ENCODE measurements at regions not wholly inside any gene's neighbourhood (a gene's known extent, or its start where the extent isn't known, plus 50 kb on each side); places are given as distances from the start of the nearest gene placed in this dataset.

DNA sequence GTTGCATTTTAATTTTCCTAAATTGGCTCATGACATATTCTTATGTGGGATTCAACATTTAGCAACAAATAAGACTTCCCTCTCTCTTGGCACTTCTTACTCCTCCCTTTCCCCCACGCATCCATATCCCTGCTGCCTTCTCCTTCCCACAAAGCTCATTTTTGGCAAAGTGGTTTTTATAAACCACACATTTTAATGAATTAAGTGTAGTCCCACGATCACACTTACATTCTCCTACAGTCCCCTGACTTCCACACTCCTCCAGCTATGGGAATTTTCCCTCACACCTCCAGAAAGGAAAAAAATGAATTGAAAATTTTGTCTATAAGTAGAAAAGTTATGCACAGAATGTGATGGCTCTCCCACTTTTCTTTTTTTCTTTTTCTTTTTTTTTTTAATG is 345.0 kb downstream of the CD83 start:
- H3K36me3 ChIP-seq: no peaks in the 10 kb centered on the region
- DNase-seq: no peak
- no peak overlapping the region for H3K27ac ChIP-seq
- WGBS, 5 donors: 76 to 90% (median 85%) methylated on average over 2 of the region's 2 CpGs
- intact Hi-C loops (cut with DNase I; ENCODE audit: low total_unique reads): no loop called here
- H3K4me3 ChIP-seq: no peak overlapping the region
- H3K4me1 ChIP-seq: peaks cover 0 to 10% (median 3%) of the 10 kb centered on the region in 4 donors
- H3K27me3 ChIP-seq: no peaks in the 10 kb centered on the region
- TF ChIP-seq EP300 (IDR thresholded peaks at IDR 0.05) (no peak), POLR2A (IDR thresholded peaks at IDR 0.05) (no peak), POLR2AphosphoS5 (IDR thresholded peaks at IDR 0.05) (no peak)
- TF ChIP-seq, protein P1, sequence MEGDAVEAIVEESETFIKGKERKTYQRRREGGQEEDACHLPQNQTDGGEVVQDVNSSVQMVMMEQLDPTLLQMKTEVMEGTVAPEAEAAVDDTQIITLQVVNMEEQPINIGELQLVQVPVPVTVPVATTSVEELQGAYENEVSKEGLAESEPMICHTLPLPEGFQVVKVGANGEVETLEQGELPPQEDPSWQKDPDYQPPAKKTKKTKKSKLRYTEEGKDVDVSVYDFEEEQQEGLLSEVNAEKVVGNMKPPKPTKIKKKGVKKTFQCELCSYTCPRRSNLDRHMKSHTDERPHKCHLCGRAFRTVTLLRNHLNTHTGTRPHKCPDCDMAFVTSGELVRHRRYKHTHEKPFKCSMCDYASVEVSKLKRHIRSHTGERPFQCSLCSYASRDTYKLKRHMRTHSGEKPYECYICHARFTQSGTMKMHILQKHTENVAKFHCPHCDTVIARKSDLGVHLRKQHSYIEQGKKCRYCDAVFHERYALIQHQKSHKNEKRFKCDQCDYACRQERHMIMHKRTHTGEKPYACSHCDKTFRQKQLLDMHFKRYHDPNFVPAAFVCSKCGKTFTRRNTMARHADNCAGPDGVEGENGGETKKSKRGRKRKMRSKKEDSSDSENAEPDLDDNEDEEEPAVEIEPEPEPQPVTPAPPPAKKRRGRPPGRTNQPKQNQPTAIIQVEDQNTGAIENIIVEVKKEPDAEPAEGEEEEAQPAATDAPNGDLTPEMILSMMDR (IDR thresholded peaks at IDR 0.05): no peak
- H3K9me3 ChIP-seq: no peaks in the 10 kb centered on the region

- DNase-seq: no peak
- WGBS, 5 donors: 89 to 98% (median 96%) methylated on average over 6 of the region's 6 CpGs
- no peaks in the 10 kb centered on the region for H3K9me3 ChIP-seq
- H3K4me3 ChIP-seq: no peak overlapping the region
- H3K27me3 ChIP-seq: no peaks in the 10 kb centered on the region
- no peak overlapping the region for H3K27ac ChIP-seq
- TF ChIP-seq POLR2AphosphoS5 (IDR thresholded peaks at IDR 0.05): no peak
- TF ChIP-seq EP300 (IDR thresholded peaks at IDR 0.05): no peak
- TF ChIP-seq POLR2A (IDR thresholded peaks at IDR 0.05): no peak
- TF ChIP-seq, protein P1 (IDR thresholded peaks at IDR 0.05): no peak
- H3K36me3 ChIP-seq: no peaks in the 10 kb centered on the region
- intact Hi-C loops (cut with DNase I; ENCODE audit: low total_unique reads): no loop called here
- H3K4me1 ChIP-seq: peaks cover 0 to 9% (median 2%) of the 10 kb centered on the region in 4 donors
Measured at GRCh38 chr6:14463110-14463509, 345.5 kb downstream of the CD83 start.

- intact Hi-C loops (cut with DNase I; ENCODE audit: low total_unique reads): no loop called here
Measured at GRCh38 chr6:14464055-14464454, 346.5 kb downstream of the CD83 start.

DNA sequence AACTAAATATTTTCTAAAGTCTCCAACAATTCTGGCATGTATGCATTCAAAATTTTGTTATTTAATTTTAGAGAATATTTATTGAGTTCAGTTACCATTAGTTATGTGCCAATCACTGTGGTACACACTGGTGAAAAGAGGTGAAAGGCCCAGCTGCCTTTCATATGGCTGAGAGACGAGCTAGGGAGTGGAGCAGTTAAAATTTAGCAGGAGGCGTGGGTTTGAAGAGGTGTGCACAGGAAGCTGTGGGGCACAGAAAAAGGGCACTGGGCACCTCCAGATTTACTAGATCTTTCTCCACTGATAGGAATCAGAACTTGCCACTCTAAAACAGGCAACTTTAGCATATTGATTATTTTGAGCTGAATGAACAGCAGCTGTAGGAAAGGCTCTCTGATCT is 347.1 kb downstream of the CD83 start:
- DNase-seq: no peak
- H3K27ac ChIP-seq: no peak overlapping the region
- peaks cover 0 to 6% (median 0%) of the 10 kb centered on the region in 4 donors for H3K9me3 ChIP-seq
- H3K36me3 ChIP-seq: no peaks in the 10 kb centered on the region
- intact Hi-C loops (cut with DNase I; ENCODE audit: low total_unique reads): no loop called here
- H3K4me1 ChIP-seq: no peaks in the 10 kb centered on the region
- no peak overlapping the region for H3K4me3 ChIP-seq
- no peak for TF ChIP-seq POLR2AphosphoS5 (IDR thresholded peaks at IDR 0.05)
- H3K27me3 ChIP-seq: no peaks in the 10 kb centered on the region
- WGBS, 5 donors: 90 to 94% (median 91%) methylated on average over 2 of the region's 2 CpGs

More at GRCh38 chr6:14464055-14464454, 346.5 kb downstream of the CD83 start:
- H3K27me3 ChIP-seq: no peaks in the 10 kb centered on the region
- no peaks in the 10 kb centered on the region for H3K36me3 ChIP-seq
- H3K9me3 ChIP-seq: peaks cover 0 to 5% (median 0%) of the 10 kb centered on the region in 4 donors
- 57 to 82% (median 71%) methylated on average over 5 of the region's 5 CpGs for WGBS, 5 donors
- H3K27ac ChIP-seq: no peak overlapping the region
- H3K4me3 ChIP-seq: no peak overlapping the region
- TF ChIP-seq POLR2AphosphoS5 (IDR thresholded peaks at IDR 0.05): no peak
- no peak for TF ChIP-seq EP300 (IDR thresholded peaks at IDR 0.05)
- TF ChIP-seq, protein P1 (IDR thresholded peaks at IDR 0.05): no peak
- no peak for TF ChIP-seq POLR2A (IDR thresholded peaks at IDR 0.05)
- DNase-seq: no peak
- no peaks in the 10 kb centered on the region for H3K4me1 ChIP-seq

DNA sequence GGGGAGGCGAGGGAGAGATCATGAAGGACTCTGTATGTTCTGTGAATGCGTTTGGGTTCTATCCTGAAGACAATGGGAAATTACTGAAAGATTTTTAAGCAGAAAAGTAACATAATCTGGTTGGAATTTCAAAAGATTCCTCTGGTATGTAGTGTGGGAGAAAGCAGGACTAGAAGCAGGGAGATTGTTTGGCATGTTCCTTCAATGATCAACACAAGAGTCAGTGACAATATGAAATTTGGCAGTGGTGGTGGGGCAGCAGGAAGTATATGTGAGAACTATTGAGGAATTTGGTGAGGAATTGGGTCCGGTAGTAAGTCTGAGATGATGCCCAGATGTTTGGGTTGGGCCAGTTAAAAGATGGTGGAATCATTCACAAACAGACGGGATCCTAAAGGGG is 348.7 kb downstream of the CD83 start:
- Histone ChIP-seq H3K9me3 (peaks cover 0 to 6% (median 0%) of the 10 kb centered on the region in 4 donors), H3K4me1 (no peaks in the 10 kb centered on the region), H3K36me3 (no peaks in the 10 kb centered on the region), H3K4me3 (no peak overlapping the region), H3K27me3 (no peaks in the 10 kb centered on the region), H3K27ac (no peak overlapping the region)
- no peak for DNase-seq
- no peak for TF ChIP-seq POLR2A (IDR thresholded peaks at IDR 0.05)
- TF ChIP-seq EP300 (IDR thresholded peaks at IDR 0.05): no peak
- TF ChIP-seq, protein P1 (IDR thresholded peaks at IDR 0.05): no peak
- no peak for TF ChIP-seq POLR2AphosphoS5 (IDR thresholded peaks at IDR 0.05)
- intact Hi-C loops (cut with DNase I; ENCODE audit: low total_unique reads): no loop called here
- WGBS, 5 donors: 90 to 95% (median 92%) methylated on average over 4 of the region's 4 CpGs
